Renal pelvis (tissue), 1 donor: ENCODE measurements at regions not wholly inside any gene's neighbourhood (a gene's known extent, or its start where the extent isn't known, plus 50 kb on each side); places are given as distances from the start of the nearest gene placed in this dataset.
"Not testable (repeated sequence)": the region's sequence is repeated elsewhere in the genome, so short reads cannot be mapped to it uniquely, and the experiment has no call there.

Experiments
- DNase-seq: peaks from one replicate; pipeline ENCODE4 v3.0.0-alpha.2; 2013

DNA sequence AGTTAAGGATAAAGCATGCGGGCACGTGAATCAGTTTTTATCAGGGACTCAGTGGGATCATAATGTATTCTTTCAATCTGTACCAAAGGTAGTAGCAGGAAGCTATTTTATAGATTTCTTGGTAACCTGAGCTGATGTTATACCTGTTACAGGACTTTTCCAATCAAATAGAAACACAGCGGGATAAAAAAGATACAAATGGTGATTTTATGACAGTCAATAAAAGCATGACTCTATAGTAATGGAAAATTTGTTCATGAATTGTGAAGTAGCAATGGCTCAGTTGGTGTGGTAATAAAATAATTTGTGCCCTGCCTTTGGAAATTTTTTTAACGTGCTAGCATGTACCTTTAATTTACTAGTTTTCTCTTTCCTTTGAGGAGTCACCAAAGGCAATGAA is 300.7 kb upstream of the CELF2 start:
- DNase-seq: no peak

DNA sequence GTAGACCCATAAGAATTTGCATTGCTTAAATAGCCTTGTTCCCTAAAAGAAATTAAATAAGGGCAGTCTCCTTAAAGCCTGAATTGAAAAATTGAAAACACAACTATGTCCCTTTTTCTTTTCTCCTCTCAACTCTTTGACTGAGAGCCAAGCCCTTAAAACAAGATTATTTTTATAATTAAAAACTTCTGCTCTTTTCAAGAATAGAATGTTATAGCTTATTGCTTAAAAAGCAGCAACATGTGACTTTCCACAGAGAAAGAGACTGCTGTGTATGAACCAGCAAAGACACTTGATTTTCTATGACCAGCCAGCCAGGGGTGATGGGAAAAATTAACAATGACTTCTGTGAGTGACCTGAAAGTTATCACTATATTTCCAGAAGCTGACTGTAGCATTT is 295.2 kb upstream of the CELF2 start:
- DNase-seq: no peak

DNA sequence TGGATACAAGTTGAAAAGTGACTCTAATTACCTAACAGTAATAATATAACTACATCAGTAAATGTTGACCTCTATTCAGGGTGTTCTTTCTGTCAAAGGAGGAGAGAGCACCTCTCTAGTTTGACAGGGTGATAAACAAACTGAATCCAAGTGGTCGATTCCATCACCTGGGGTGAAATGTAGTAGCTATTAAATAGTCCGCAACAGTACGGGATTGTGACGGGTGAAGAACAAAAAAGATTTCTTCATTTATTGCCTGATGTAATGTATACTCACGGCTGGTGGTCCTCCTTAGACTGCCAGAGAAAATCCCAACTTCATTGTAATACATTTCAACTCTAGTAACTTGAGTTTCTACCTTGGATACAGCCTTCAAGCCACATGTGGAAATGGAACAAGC is 292.5 kb upstream of the CELF2 start:
- DNase-seq: no peak

DNA sequence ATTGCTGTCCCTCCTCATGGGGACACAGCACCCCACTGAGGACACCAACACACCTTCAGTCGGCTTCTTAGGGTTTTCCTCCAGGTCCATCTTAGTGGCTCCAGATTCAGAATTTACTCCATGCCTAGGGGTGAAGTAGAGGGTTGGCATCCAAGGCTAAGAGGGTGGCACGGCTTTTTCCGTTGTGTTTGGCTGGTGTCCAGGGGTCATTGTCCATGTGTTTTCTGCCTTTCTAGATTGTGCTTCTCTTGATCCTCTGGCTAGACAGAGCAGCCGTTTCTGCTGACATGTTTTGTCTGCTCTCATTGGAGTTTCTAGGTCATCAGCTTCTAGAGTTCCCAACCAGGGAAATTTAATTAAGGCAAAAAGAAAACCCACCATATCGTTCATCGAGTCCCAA is 291.6 kb upstream of the CELF2 start:
- no peak for DNase-seq

DNA sequence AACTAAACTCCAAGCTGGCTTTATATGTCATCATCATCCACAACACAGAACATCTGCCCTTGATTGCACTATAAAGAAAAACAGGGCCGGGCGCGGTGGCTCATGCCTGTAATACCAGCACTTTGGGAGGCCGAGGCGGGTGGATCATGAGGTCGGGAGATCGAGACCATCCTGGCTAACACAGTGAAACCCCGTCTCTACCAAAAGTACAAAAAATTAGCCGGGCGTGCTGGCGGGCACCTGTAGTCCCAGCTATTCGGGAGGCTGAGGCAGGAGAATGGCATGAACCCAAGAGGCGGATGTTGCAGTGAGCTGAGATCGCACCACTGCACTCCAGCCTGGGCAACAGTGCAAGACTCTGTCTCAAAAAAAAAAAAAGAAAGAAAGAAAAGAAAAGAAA is 290.3 kb upstream of the CELF2 start:
- not testable (repeated sequence) for DNase-seq

DNA sequence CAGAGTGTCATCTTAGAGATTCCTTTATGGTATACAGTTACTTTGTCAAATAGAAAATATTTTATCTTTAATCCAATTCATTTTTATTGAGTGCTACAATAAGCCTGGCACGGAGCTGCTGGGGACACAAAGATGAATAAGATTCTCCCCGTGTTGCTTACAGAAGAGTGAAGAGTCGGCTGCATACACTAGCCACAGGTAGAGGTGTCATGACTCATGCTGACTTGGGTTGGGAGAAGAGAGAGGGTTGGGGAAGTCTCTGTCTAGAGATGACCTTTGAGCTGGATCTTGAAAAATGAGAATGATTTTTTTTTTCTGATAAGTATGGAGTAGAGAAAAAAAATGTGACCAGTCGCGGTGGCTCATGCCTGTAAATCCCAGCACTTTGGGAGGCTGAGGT is 289.9 kb upstream of the CELF2 start:
- no peak for DNase-seq

DNA sequence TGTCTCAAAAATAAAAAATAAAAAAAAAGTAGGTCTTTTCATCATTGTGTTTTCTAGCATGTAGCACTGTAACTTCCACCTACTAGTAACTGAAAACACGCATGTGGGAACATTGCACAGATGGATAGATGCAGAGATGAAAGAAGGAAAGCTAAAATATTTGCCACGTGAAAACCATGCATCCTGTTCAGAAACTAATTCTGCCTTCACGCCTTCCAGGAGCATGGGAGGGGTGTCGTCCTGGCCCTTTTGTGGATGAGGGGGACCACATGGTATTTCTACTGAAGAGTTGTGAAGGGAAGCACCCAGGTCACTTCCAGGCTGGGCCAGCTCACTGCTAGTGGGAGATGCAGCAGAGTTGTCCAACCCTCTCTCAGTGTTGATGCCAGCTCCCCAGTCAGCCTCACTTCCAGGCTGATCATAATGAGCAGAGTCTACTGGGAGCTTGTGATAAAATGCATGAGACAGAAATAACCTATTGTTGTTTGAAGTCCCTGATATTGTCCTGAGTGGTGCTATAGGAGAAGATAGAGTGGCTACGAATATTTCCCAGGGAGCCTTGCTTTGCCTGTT is 287.1 kb upstream of the CELF2 start:
- no peak for DNase-seq

DNA sequence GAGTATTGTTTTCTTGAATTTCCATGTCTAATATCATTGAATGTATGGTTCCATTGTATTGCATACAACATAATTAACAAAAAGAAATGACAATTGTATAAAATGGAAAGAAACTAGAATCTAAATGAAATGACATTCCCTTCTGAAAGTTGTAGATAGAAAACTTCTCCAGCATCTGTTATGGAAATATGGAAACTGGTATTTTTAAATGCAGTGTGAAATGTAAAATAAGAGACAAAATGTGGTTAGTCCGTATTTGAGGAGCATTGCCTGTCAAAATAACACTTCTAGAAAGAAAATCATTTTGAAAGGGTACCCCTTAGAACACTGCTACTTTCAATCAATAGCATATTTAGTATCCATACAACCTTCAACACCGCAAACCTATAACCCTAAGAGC is 286.3 kb upstream of the CELF2 start:
- DNase-seq: no peak

DNA sequence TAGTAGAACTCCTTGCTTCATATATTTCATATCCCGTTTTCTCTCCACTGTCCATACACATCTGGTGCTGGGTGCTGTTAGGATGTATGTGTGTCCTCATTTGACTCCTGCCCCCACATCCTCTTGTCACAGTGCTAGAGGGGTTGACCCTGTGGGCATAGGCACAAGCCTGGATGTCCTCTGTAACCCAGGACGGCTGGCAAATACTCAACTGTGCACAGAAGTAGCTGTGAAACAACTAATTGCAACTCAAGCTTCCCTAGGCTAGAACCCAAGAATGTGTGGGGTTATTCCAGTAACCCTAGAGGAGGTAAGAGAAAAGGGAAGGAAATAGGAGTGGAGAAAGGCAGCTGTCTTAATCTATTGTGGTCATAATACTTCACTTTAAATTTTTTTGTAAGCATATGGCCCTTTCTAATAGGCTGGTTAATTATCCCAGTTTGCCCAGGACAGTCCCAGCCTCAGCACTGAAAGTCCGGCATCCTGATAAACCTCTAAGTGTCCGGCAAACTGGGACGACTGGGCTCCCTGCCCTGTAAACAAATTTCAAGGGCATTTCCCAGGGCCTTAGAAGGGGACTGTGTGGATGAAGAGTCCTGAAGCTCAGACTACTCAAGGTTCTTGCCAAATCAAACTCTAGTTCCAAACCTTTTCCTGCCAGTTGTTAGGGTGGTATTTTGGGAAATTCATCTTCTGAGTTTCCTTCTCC is 283.2 kb upstream of the CELF2 start:
- DNase-seq: no peak

DNA sequence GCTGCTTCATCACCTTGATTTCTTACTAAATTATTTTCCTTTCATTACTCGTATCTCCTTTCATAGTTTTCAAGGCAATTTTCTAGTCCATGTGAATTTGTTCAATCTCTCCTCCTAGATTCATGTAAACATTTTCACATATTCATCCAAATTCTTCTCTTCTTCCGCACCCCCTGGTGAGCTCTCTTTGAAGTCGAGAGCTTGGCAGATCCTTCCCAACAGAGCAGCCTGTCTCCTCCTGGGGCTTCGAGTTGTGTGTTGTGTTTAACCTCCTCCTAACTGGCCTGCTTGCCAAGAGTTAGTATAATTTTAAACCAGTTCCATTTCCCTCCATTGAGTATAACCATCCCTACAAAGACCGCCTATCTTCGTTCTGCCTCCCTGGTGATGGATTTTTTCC is 272.4 kb upstream of the CELF2 start:
- DNase-seq: no peak

DNA sequence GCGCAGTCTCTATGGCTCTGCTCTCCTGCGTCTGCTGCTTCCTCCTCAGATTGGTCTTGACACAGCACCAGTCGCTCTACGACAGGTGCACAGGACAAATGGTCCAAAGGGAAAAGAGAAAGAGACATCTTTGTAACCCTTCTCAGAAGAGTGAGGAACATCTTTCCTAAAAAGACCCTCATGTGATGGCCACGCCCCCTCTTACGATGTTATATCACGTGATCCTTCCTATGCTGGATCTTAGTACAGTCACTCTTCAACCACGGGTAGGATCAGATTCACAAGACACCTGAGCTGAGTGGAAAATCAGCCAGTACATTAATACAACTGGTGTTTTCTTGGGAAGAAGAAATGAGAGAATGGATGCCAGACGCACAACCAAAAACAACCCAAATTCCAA is 262.2 kb upstream of the CELF2 start:
- no peak for DNase-seq

DNA sequence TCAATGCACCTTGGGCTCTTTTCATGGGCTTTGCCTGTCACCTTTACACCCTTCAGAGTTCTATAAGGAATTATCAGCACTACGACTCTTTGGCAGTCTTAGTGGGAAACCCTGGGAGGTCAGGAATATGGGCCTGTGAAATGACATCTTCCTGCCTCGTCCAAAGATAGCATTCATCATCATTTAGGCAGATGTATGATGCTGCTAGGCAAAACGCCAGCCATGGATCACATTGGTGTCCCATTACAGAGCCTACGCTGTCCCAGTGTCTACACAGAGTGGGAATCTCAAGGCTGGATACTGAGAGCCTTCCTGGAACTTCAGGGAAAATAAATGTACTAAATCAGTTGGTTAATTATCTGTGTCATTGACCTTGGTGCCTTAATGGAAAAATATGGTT is 259.4 kb upstream of the CELF2 start:
- DNase-seq: no peak

DNA sequence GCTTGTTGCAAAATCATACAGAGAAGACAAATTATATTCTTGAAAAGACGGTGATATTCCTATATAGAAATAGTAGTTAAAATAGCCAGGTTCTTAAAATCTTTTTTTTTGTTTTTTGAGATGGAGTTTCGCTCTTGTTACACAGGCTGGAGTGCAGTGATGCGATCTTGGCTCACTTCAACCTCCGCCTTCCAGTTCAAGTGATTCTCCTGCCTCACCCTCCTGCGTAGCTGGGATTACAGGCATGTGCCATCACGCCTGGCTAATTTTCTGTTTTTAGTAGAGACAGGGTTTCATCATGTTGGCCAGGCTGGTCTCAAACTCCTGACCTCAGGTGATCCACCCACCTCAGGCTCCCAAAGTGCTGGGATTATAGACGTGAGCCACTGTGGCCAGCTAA is 257.9 kb upstream of the CELF2 start:
- DNase-seq: not testable (repeated sequence)

DNA sequence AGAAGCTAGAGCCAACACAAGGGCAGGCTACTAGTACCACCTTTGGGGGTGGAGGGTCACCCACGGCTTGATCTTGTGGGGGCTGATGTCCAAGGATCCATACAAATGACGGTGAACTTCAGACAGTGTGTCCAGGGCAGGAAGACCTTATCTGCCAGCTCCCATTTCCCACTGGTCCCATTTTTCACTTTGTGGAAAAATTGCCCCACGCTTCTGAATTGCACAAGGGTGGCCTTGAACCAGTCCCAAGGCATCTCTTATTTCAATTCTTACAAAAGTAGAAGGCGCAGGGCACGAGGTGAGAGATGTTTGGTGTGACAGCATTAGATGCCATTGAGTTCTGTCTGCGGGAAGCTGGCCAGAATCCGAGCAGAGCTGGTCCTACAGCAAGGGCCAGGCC is 252.7 kb upstream of the CELF2 start:
- DNase-seq: no peak

DNA sequence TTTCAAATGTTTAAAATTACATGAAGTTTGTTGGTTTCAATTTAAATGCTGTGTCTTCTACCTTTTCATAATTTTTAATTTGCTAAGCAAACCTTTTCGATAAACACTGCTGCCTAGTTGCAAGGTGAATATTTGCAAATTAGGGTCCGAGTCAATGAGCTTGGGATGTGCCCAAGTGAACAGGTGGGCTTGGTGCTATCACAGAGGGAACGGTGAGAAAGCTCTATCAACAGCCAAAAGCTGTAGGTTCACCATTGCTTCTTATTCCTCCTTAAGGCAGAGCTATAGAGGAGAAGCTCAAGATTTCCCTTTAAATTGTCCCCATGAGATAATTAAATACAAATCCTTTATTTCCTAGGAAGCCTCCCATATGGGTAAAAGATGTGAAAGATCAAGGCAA is 245.3 kb upstream of the CELF2 start:
- DNase-seq: no peak

DNA sequence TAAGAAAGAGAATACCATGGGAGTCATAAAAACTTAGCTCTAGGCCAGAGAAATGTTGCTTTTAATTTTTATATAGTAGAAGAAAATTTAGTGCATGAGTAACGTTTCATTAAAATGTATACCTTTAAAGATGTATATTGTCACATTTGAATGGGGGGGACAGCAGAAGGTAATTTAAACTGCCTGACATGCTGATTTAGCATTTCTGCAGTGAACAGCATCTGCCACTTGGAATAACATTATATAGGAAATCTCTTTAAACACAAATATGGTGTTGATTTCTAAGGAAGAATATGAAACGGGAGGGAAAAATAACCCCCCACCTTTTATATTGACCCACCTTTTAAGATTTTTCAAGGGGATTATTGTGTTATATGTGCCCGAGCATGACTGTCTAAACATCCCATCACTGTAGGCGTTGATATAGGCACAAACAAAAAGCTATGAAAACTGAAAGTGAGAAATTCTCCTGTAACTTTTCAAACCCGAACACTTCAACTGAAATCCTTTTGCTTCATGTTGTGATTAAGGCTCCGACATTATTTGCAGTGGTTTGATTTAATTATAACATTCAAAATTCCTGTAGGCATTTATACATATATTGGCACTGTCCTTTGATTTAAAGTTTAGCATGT is 244.7 kb upstream of the CELF2 start:
- DNase-seq: no peak

DNA sequence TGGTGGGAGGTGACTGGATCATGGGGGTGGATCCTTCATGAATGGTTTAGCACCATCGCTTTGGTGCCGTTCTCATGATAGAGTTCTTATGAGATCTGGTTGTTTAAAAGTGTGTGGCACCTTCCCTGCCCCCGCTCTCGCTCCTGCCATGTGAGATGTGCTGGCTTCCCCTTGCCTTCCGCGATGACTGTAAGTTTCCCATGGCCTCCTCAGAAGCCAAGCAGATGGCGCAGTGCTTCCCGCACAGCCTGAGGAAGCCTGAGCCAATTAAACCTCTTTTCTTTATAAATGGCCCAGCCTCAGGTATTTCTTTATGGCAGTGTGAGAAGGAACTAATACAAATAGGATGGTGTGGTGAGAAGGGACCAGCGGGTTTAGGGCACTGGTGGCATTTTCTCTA is 243.3 kb upstream of the CELF2 start:
- DNase-seq: no peak

DNA sequence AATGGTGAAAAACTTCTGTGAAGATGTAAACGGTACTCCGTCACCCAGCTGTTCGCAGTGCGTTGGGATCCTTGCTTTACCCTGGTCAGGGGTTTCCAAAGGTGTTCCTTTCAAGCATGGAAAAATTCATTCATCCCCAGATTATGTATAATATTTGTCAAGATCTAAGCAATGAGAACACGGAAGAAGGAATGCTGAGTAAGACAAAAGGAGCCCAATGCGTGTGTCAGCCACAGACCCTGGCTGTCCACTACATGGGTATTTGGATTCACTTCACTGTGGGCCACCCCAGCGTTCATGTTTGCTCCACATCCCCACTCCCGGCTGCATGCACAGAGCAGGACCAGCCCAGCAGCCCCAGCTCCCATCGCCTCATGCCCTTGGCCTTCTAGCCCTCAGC is 241.3 kb upstream of the CELF2 start:
- DNase-seq: no peak

DNA sequence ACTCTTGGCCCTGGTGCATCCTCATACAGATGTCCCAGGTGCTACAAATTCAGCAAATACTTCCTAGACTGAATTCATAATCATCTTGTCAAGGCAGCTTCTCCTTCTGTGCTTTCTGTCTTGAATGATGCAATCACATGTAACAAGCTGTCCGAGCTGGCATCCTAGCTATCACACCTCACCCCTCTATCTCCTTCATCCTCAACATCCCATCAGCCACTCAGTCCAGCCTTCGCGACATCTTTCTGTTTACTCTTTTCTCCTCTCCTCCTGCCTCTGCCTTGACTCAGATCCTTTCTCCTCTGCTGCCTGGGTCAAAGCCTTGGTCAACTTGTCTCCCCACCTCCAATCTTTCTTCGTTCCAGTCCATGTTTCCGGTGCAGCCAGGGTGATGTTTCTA is 240.4 kb upstream of the CELF2 start:
- DNase-seq: no peak

DNA sequence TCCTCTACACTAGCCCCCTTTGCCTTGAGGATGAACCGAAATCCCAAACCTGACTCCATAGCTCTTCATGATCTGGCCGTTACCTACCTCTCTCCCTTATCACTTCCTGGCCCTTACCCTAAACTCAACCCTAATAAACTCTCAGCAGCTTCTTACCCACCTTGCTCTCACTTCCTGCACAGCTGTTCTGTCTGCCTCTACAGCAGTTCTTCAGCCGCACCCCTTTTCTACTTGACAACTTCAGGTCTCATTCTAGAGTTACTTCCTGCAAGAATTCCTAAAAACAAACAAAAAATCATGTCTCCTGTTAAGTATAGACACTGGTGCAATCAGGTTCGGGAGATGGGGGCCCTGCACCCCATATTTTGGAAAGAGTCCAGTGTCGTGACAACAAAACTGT is 239.9 kb upstream of the CELF2 start:
- DNase-seq: no peak

DNA sequence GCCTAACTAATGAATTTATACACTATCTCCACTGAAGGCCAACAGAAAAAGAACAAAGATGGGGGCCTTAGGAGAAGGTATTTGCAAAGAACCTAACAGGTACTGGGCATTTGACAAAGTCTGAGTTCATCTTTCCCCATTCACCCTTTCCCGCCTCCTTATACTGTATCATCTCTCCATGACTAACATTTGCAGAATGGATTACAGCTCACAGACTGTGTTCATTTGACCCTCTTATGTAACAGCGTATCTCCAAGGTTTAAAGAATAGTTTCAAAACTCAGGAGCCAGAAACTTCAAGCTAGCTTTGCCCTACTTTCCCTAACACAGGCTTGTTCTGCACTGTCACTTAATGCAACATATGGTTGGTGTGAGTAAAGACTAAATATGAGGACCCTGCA is 238.7 kb upstream of the CELF2 start:
- no peak for DNase-seq

DNA sequence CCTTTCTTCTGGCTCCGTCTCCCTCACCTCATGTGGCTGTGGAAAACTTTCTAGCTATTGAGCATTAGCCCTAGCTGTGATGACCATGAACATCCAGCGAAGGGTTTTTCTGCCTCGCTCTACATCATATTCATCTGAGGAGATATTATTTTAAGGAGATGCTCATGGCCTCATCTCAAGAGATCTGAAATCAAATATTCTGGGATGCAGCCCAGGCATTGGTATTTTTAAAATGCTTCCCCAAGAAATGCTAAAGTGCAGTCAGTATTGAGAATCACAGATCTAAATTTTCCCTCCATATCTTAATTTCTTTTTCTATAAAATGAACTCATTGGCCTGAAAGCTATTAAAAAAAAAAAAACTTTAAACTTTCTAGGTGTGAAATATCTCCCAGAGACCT is 238.2 kb upstream of the CELF2 start:
- no peak for DNase-seq

DNA sequence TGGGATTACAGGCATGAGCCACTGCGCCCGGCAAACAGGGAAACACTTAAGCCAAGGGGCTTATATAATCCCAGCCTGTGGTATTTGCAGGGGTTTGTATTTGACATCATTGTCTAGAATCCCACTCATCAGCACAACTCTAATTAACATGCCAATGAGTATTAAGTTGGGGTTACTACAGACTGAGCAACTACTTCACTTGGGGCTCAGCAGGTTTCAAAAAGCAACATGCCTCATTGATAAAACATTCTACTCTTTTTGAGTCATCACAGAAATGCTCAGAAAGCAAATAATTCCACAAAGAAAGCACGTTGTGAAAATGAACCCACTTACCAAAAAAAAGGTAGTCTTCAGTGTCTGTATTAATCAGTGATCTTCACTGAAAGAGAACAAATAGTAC is 236.9 kb upstream of the CELF2 start:
- DNase-seq: no peak

DNA sequence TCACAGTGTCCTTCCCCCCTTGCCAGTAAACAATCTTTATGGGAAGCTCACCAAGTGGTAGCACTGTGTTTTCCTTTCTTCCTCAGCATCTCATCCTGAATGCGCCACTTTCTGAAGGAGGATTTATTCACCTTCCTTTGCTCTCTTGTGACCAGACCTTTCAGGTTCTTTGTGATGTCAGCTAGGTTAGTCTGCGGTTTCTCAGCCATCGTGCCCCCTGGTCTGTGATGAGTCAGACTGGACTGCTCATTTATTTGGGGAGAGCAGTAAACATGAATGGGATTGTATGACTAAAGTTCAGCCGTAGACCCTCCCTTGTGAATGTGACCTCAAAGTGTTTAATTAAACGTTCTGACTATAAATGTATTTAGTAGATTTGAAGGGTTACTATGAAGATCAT is 235.1 kb upstream of the CELF2 start:
- no peak for DNase-seq
